Mesothelial cell of epicardium (in vitro differentiated cells): ENCODE measurements at regions not wholly inside any gene's neighbourhood (a gene's known extent, or its start where the extent isn't known, plus 50 kb on each side); places are given as distances from the start of the nearest gene placed in this dataset.
A peak's percentile ranks its signal among the peaks of the same experiment; 100 is the strongest.

Source experiments
- DNase-seq, 2 experiments: peaks; one replicate each; pipeline ENCODE4 v3.0.0; 2021; ENCODE audit warnings: low spot score in 2 of 2; ENCODE audit not compliant: unreplicated experiment in 2 of 2
- H3K27ac Mint-ChIP-seq: 2 replicates; pipeline ENCODE4 v1.8.0; 2021; ENCODE audit warnings: mixed read lengths
- H3K27me3 Mint-ChIP-seq: 2 replicates; pipeline ENCODE4 v1.8.0; 2021; ENCODE audit warnings: low read depth, mixed read lengths
- H3K36me3 Mint-ChIP-seq: 2 replicates; pipeline ENCODE4 v1.8.0; 2021; ENCODE audit warnings: mixed read lengths
- H3K4me1 Mint-ChIP-seq: 2 replicates; pipeline ENCODE4 v1.8.0; 2021; ENCODE audit warnings: mixed read lengths
- H3K4me3 Mint-ChIP-seq: 2 replicates; pipeline ENCODE4 v1.8.0; 2021; ENCODE audit warnings: mild to moderate bottlenecking, moderate library complexity, mixed read lengths
- H3K9me3 Mint-ChIP-seq: 2 replicates; pipeline ENCODE4 v1.8.0; 2021; ENCODE audit warnings: mixed read lengths
- CTCF ChIP-seq: fragments of 200-600 bp; sonication (generic); IDR thresholded peaks from one replicate; pipeline ENCODE4 v1.5.0; 2021; ENCODE audit warnings: antibody characterized with exemption; ENCODE audit not compliant: unreplicated experiment

- no peaks in the 10 kb centered on the region for H3K36me3 Mint-ChIP-seq
- peak overlapping the region; percentile 47 for H3K27ac Mint-ChIP-seq
- H3K4me3 Mint-ChIP-seq = no peak overlapping the region
Observed at GRCh38 chr11:92300876-92301275, 76.3 kb downstream of the FAT3 start.

DNA sequence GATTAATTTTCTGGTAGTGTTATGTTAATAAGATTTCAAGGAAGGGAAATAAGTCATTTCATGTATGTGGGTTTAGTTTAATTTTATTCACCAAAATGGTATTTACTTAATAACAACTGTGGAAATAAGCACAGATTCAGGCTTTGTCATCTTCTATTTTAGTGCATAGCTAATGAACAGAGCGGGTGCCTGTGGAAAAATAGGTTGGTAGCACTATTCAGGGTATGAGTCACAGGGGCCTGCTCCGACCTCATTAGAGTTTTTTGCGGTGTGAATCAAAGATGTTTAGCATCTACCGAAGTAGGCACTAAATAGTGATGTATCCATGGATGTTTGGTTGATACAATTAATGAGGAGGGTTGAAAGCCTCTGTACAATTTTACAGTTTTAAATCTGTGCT is 78.2 kb downstream of the FAT3 start:
- no peak overlapping the region for H3K27ac Mint-ChIP-seq
- no peak overlapping the region for H3K4me3 Mint-ChIP-seq
- no peak for TF ChIP-seq CTCF
- no peaks in the 10 kb centered on the region for H3K36me3 Mint-ChIP-seq
- peaks cover 46% of the 10 kb centered on the region for H3K4me1 Mint-ChIP-seq
- DNase-seq = no peak
- H3K27me3 Mint-ChIP-seq = no peaks in the 10 kb centered on the region
- H3K9me3 Mint-ChIP-seq = no peaks in the 10 kb centered on the region

More at GRCh38 chr11:92300876-92301275, 76.3 kb downstream of the FAT3 start:
- peaks cover 45% of the 10 kb centered on the region for H3K4me1 Mint-ChIP-seq
- no peaks in the 10 kb centered on the region for H3K9me3 Mint-ChIP-seq
- no peak for TF ChIP-seq CTCF
- H3K27me3 Mint-ChIP-seq = no peaks in the 10 kb centered on the region
- no peak for DNase-seq

GRCh38 chr11:92304271-92304670 is 79.7 kb downstream of the FAT3 start:
- peaks cover 45% of the 10 kb centered on the region for H3K4me1 Mint-ChIP-seq
- H3K27ac Mint-ChIP-seq = no peak overlapping the region
- no peaks in the 10 kb centered on the region for H3K9me3 Mint-ChIP-seq
- no peaks in the 10 kb centered on the region for H3K36me3 Mint-ChIP-seq
- DNase-seq = no peak
- H3K4me3 Mint-ChIP-seq = no peak overlapping the region
- no peak for TF ChIP-seq CTCF
- H3K27me3 Mint-ChIP-seq = no peaks in the 10 kb centered on the region

- no peak for DNase-seq
- peaks cover 44% of the 10 kb centered on the region for H3K4me1 Mint-ChIP-seq
- H3K9me3 Mint-ChIP-seq = no peaks in the 10 kb centered on the region
- H3K4me3 Mint-ChIP-seq = no peak overlapping the region
- TF ChIP-seq CTCF = no peak
- no peaks in the 10 kb centered on the region for H3K27me3 Mint-ChIP-seq
- H3K36me3 Mint-ChIP-seq = no peaks in the 10 kb centered on the region
- H3K27ac Mint-ChIP-seq = peak overlapping the region; percentile 48
Observed at GRCh38 chr11:92306966-92307510, 82.4 kb downstream of the FAT3 start.

- no peak for DNase-seq
- Mint-ChIP-seq H3K27me3 (no peaks in the 10 kb centered on the region), H3K36me3 (no peaks in the 10 kb centered on the region), H3K4me1 (peaks cover 55% of the 10 kb centered on the region), H3K9me3 (no peaks in the 10 kb centered on the region), H3K27ac (no peak overlapping the region), H3K4me3 (no peak overlapping the region)
- TF ChIP-seq CTCF = no peak
Observed at GRCh38 chr11:92308366-92308765, 83.7 kb downstream of the FAT3 start.
